ENCODE measurements at regions not wholly inside any gene's neighbourhood (a gene's known extent, or its start where the extent isn't known, plus 50 kb on each side); places are given as distances from the start of the nearest gene placed in this dataset.

DNA sequence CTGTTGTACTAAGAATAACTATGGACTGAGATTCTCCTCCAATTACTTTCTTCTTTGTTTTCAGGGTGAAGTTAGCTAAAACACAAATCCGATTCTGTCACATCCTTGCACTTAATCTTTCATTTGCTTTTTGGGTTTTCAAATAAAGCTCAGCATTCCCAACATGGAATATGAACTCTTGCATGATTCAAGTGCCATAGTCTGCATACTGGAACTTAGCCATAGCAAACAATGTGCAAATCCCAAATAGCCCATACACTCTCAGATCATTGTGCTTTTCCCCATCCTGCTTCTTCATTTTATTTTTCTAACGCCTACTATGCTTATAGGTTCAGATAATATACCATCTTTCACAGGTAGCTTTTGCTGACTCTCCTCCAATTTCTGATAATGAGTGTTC is 455.8 kb upstream of the PRMT6 start:
- TF ChIP-seq, protein P1, sequence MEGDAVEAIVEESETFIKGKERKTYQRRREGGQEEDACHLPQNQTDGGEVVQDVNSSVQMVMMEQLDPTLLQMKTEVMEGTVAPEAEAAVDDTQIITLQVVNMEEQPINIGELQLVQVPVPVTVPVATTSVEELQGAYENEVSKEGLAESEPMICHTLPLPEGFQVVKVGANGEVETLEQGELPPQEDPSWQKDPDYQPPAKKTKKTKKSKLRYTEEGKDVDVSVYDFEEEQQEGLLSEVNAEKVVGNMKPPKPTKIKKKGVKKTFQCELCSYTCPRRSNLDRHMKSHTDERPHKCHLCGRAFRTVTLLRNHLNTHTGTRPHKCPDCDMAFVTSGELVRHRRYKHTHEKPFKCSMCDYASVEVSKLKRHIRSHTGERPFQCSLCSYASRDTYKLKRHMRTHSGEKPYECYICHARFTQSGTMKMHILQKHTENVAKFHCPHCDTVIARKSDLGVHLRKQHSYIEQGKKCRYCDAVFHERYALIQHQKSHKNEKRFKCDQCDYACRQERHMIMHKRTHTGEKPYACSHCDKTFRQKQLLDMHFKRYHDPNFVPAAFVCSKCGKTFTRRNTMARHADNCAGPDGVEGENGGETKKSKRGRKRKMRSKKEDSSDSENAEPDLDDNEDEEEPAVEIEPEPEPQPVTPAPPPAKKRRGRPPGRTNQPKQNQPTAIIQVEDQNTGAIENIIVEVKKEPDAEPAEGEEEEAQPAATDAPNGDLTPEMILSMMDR (IDR thresholded peaks at IDR 0.05; ENCODE audit: insufficient read depth, low read length, poor library complexity, severe bottlenecking): no peak
- Histone ChIP-seq H3K27me3 (ENCODE audit: control insufficient read depth, insufficient read depth, low read length) (no peaks in the 10 kb centered on the region), H3K36me3 (ENCODE audit: control insufficient read depth, insufficient read depth, low read length) (no peaks in the 10 kb centered on the region), H3K4me3 (ENCODE audit: low read depth, low read length) (no peak overlapping the region)
- no peak for DNase-seq (ENCODE audit: low read depth)

DNA sequence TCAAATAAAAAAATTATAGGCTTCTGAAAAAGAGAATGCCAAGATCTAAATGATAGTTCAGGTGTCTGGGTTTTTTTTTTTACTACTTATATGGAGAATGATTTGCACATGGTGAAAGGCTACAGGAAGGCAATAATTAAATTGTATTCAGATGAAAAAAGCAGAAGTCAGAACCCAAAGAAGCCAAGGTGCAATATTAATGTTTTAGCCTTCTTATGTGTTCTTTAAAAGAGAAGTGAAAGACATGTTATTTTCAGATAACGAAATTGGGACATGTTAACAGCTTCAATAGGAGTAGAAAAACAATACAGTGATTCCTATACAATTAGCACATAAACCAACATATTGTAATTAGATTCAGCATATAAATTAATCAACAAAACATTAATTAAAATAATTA is 452.9 kb upstream of the PRMT6 start:
- TF ChIP-seq, protein P1 (IDR thresholded peaks at IDR 0.05; ENCODE audit: insufficient read depth, low read length, poor library complexity, severe bottlenecking): no peak
- Histone ChIP-seq H3K36me3 (ENCODE audit: control insufficient read depth, insufficient read depth, low read length) (no peaks in the 10 kb centered on the region), H3K27me3 (ENCODE audit: control insufficient read depth, insufficient read depth, low read length) (no peaks in the 10 kb centered on the region), H3K4me3 (ENCODE audit: low read depth, low read length) (no peak overlapping the region)
- DNase-seq (ENCODE audit: low read depth): no peak

DNA sequence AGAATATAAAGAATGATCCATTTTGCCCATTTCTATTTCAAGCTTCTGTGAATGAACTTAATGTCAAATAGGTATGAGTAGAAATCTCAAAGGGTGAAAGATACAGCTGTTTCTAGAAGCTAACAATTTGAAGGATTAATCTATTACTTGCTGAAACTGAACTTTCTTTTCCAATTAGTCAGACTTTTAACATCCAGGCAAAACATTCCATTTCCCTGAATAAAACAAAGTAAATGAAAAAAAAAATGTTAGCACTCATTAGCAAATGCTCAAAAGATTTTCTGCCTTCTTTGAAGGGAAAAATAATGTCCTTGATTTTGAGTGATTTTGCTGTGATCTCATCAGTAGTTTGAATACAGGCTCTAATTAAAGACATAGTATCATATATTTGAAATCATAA is 447.6 kb upstream of the PRMT6 start:
- TF ChIP-seq, protein P1 (IDR thresholded peaks at IDR 0.05; ENCODE audit: insufficient read depth, low read length, poor library complexity, severe bottlenecking): no peak
- no peak for DNase-seq (ENCODE audit: low read depth)

DNA sequence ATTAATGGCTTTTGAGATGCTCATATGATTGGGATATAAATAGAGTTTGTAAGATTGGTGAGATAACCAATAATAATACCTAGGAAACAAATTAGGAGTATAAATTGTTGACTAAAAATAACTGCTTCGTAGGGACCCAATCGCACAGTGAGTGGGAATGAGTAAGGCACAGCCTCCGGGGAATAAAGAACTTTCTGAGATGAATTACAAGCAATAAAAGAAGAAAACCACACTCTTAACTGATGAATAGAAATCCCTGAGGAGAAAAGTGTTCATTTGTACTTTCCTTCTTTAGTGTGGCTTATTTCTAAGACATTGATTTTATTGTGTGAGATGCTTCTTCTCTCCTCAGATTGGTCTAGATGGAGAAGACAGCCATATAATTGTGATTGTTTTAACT is 443.4 kb upstream of the PRMT6 start:
- TF ChIP-seq, protein P1 (IDR thresholded peaks at IDR 0.05; ENCODE audit: insufficient read depth, low read length, poor library complexity, severe bottlenecking): no peak
- no peak for DNase-seq (ENCODE audit: low read depth)

More for the DNA sequence above, 447.6 kb upstream of the PRMT6 start:
- H3K4me3 ChIP-seq (ENCODE audit: low read depth, low read length): no peak overlapping the region
- no peaks in the 10 kb centered on the region for H3K27me3 ChIP-seq (ENCODE audit: control insufficient read depth, insufficient read depth, low read length)
- no peaks in the 10 kb centered on the region for H3K36me3 ChIP-seq (ENCODE audit: control insufficient read depth, insufficient read depth, low read length)

DNA sequence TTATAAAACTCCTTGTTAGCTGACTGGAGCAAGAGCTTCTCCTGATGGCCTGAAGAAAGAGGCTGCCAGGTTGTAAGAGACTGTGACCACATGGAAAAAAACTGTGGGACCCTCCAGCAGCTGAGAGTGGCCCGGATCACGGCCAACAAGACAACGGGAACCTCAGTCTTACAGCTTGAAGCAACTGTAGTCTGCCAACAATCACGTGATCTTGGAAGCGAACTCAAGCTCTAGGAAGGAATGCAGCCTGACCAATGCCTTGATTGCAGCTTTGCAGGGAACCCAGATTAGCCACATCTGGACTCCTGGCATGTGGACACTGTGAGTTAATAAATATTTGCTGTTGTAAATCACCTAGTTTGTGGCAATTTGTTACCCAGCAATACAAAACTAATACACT is 442.6 kb upstream of the PRMT6 start:
- H3K27me3 ChIP-seq (ENCODE audit: control insufficient read depth, insufficient read depth, low read length): no peaks in the 10 kb centered on the region
- DNase-seq (ENCODE audit: low read depth): no peak
- TF ChIP-seq, protein P1 (IDR thresholded peaks at IDR 0.05; ENCODE audit: insufficient read depth, low read length, poor library complexity, severe bottlenecking): no peak
- H3K36me3 ChIP-seq (ENCODE audit: control insufficient read depth, insufficient read depth, low read length): no peaks in the 10 kb centered on the region
- H3K4me3 ChIP-seq (ENCODE audit: low read depth, low read length): no peak overlapping the region

More for the DNA sequence above, 443.4 kb upstream of the PRMT6 start:
- H3K27me3 ChIP-seq (ENCODE audit: control insufficient read depth, insufficient read depth, low read length): no peaks in the 10 kb centered on the region
- no peak overlapping the region for H3K4me3 ChIP-seq (ENCODE audit: low read depth, low read length)
- H3K36me3 ChIP-seq (ENCODE audit: control insufficient read depth, insufficient read depth, low read length): no peaks in the 10 kb centered on the region

DNA sequence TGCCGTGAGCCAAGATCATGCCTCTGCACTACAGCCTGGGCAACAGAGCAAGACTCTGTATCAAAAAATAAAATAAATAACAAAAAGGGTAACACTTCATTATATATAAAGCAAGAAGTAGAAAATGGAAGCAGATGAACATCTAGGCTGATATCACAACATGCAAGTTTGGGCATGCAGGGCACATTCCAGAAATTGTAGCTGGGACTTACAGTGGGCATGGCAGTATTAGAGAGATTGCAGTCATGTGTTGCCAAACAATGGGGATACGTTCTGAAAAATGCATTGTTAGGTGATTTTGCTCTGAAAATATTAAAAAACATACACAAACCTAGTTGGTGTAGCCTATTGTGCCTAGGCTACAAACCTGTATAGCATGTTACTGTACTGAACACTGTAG is 441.0 kb upstream of the PRMT6 start:
- no peak for DNase-seq (ENCODE audit: low read depth)

More for the DNA sequence above, 441.0 kb upstream of the PRMT6 start:
- Histone ChIP-seq H3K36me3 (ENCODE audit: control insufficient read depth, insufficient read depth, low read length) (no peaks in the 10 kb centered on the region), H3K27me3 (ENCODE audit: control insufficient read depth, insufficient read depth, low read length) (no peaks in the 10 kb centered on the region), H3K4me3 (ENCODE audit: low read depth, low read length) (no peak overlapping the region)
- TF ChIP-seq, protein P1 (IDR thresholded peaks at IDR 0.05; ENCODE audit: insufficient read depth, low read length, poor library complexity, severe bottlenecking): no peak
